ENCODE measurements at regions not wholly inside any gene's neighbourhood (a gene's known extent, or its start where the extent isn't known, plus 50 kb on each side); places are given as distances from the start of the nearest gene placed in this dataset.

DNA sequence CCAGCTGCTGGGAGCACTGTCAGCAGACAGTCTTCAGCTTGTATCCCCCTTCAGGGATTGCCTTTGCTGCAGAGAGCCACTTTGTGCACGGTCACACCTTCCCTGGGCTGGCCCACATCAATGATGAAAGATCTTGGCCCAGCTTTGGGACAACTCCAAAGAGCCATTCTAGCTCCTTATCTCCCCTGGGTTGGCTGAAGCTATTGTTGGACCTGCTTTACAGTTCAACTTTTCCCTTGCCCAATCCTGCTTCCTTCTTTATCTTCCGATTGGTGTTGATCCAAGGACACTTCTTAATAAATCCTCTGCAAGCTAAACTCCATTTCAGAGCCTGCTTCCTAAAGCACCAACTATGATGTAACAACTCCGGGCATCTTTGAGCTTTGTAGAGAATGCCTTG, 466.4 kb downstream of the KLF12 start:
- TF ChIP-seq, protein P1, sequence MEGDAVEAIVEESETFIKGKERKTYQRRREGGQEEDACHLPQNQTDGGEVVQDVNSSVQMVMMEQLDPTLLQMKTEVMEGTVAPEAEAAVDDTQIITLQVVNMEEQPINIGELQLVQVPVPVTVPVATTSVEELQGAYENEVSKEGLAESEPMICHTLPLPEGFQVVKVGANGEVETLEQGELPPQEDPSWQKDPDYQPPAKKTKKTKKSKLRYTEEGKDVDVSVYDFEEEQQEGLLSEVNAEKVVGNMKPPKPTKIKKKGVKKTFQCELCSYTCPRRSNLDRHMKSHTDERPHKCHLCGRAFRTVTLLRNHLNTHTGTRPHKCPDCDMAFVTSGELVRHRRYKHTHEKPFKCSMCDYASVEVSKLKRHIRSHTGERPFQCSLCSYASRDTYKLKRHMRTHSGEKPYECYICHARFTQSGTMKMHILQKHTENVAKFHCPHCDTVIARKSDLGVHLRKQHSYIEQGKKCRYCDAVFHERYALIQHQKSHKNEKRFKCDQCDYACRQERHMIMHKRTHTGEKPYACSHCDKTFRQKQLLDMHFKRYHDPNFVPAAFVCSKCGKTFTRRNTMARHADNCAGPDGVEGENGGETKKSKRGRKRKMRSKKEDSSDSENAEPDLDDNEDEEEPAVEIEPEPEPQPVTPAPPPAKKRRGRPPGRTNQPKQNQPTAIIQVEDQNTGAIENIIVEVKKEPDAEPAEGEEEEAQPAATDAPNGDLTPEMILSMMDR (conservative IDR thresholded peaks at IDR 0.05; ENCODE audit: low read depth, low read length), result no peak
- TF ChIP-seq RFX5 (IDR thresholded peaks at IDR 0.05; ENCODE audit: low read depth, low read length), result no peak
